MCF 10A (cell line): ENCODE measurements at regions not wholly inside any gene's neighbourhood (a gene's known extent, or its start where the extent isn't known, plus 50 kb on each side); places are given as distances from the start of the nearest gene placed in this dataset.
"Not testable (repeated sequence)": the region's sequence is repeated elsewhere in the genome, so short reads cannot be mapped to it uniquely, and the experiment has no call there.

Source experiments
- BruUV-seq: library from RNA; stranded (reverse); fragments of 400-500 nt; replicated peaks from 2 replicates; lab custom pipeline; 2021; lab: Mats Ljungman, UMichigan
- CTCF ChIA-PET: fragments of 300-600 bp; sonication (Branson Sonifier 250); formaldehyde crosslinking; extraction: SDS; loops from one replicate; lab custom pipeline; 2021; ENCODE audit warnings: antibody characterized with exemption, inconsistent platforms; lab: Yijun Ruan, JAX
- POLR2A ChIA-PET: fragments of 300-600, 350-650 bp; sonication (Branson Sonifier 250); formaldehyde crosslinking; extraction: SDS; loops from one replicate; lab custom pipeline; 2020; ENCODE audit warnings: antibody characterized with exemption, inconsistent platforms; lab: Yijun Ruan, JAX
- DNase-seq: peaks from one replicate; pipeline ENCODE4 v3.0.0-alpha.2; 2018; ENCODE audit not compliant: unreplicated experiment
- H3K27ac Mint-ChIP-seq: one replicate; pipeline ENCODE4 v1.8.0; 2022; ENCODE audit warnings: mild to moderate bottlenecking, low read depth, mixed read lengths; ENCODE audit not compliant: unreplicated experiment
- H3K27me3 Mint-ChIP-seq: one replicate; pipeline ENCODE4 v1.8.0; 2022; ENCODE audit warnings: mixed read lengths; ENCODE audit not compliant: insufficient read depth, unreplicated experiment
- H3K36me3 Mint-ChIP-seq: one replicate; pipeline ENCODE4 v1.8.0; 2022; ENCODE audit warnings: mild to moderate bottlenecking, moderate library complexity, mixed read lengths; ENCODE audit not compliant: insufficient read depth, unreplicated experiment
- H3K4me1 Mint-ChIP-seq: one replicate; pipeline ENCODE4 v1.8.0; 2022; ENCODE audit warnings: mixed read lengths; ENCODE audit not compliant: insufficient read depth, unreplicated experiment
- H3K4me3 Mint-ChIP-seq: one replicate; pipeline ENCODE4 v1.8.0; 2022; ENCODE audit warnings: mild to moderate bottlenecking, moderate library complexity, mixed read lengths; ENCODE audit not compliant: unreplicated experiment
- H3K9me3 Mint-ChIP-seq: one replicate; pipeline ENCODE4 v1.8.0; 2022; ENCODE audit warnings: mixed read lengths; ENCODE audit not compliant: unreplicated experiment
- CTCF ChIP-seq: fragments of 200-600 bp; IDR thresholded peaks from one replicate; pipeline ENCODE4 v1.8.0; 2022; ENCODE audit warnings: antibody characterized with exemption, mild to moderate bottlenecking; ENCODE audit not compliant: unreplicated experiment
- intact Hi-C: fragments of 100-400 bp; cut with micrococcal nuclease; formaldehyde crosslinking; loops from 2 replicates; pipeline ENCODE4 v1.14.1; 2022

- Mint-ChIP-seq H3K36me3 (no peaks in the 10 kb centered on the region), H3K9me3 (no peaks in the 10 kb centered on the region), H3K27ac (no peak overlapping the region), H3K4me1 (no peaks in the 10 kb centered on the region), H3K4me3 (no peak overlapping the region), H3K27me3 (peaks cover 9% of the 10 kb centered on the region)
- POLR2A ChIA-PET = no interaction called here
- intact Hi-C loops = loop anchor here (5.0 to 10.0 kb wide), 2 partner anchors 291 to 442 kb away; no protein-coding TSS in a partner anchor
- no peak for DNase-seq
- no peak for TF ChIP-seq CTCF
- CTCF ChIA-PET = interaction anchor here (1.1 to 1.5 kb wide), 4 partner anchors 8 to 476 kb away, joined by 3 to 9 read pairs (median 4); no protein-coding TSS in a partner anchor
- BruUV-seq = no TSS peak
Measured at GRCh38 chrX:88136328-88136727, 610.7 kb upstream of the CPXCR1 start.

- Mint-ChIP-seq H3K27me3 (no peaks in the 10 kb centered on the region), H3K36me3 (no peaks in the 10 kb centered on the region), H3K27ac (no peak overlapping the region), H3K4me3 (no peak overlapping the region), H3K4me1 (no peaks in the 10 kb centered on the region), H3K9me3 (no peaks in the 10 kb centered on the region)
- ChIA-PET POLR2A (no interaction called here), CTCF (no interaction called here)
- no TSS peak for BruUV-seq
- TF ChIP-seq CTCF = no peak
- no peak for DNase-seq
- intact Hi-C loops = no loop called here
Measured at GRCh38 chrX:88146577-88146976, 600.4 kb upstream of the CPXCR1 start.

DNA sequence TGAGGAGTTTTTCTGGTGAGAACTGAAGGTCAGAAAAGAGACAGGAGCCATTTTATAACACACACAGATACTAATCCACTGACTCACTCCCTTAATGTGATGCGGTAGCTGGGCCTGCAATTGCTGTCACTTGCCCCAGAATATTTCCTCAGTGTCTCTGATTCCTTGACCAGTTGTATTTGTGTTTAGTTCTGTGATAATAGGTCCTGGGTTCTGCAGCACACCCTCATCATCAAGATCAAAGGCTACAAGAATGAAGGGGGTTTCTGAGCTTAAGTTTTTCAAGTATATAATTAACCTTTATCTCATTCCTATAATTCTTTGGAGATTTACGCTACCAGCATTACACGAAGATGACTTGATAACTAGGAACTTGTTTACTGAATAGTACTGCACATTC, 576.5 kb upstream of the CPXCR1 start:
- Mint-ChIP-seq H3K36me3 (no peaks in the 10 kb centered on the region), H3K4me1 (no peaks in the 10 kb centered on the region), H3K9me3 (peaks cover 17% of the 10 kb centered on the region), H3K27me3 (no peaks in the 10 kb centered on the region), H3K27ac (no peak overlapping the region), H3K4me3 (no peak overlapping the region)
- TF ChIP-seq CTCF = no peak
- no peak for DNase-seq
- CTCF ChIA-PET = interaction anchor here (0.6 kb wide), 1 partner anchor 1771 kb away, joined by 3 read pairs; no protein-coding TSS in a partner anchor
- POLR2A ChIA-PET = no interaction called here
- BruUV-seq = no TSS peak
- intact Hi-C loops = no loop called here

DNA sequence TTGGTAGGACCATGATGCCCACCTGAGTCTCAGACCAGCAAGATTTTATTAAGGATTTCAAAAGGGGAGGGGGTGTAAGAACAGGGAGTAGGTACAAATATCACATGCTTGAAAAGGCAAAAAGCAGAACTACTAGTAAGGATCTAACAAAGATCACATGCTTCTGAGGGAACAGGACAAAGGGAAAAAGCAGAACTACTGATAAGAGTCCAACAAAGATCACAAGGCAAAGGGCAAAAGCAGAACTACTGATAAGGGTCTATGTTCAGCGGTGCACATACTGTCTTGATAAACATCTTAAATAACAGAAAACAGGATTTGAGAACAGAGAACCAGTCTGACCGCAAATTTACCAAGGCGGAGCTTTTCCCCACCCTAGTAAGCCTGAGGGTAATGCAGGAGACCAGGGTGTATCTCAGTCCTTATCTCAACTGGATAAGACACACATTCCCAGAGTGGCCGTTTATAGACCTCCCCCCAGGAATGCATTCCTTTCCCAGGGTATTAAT, 573.0 kb upstream of the CPXCR1 start:
- DNase-seq, H3K4me3 Mint-ChIP-seq, H3K36me3 Mint-ChIP-seq, POLR2A ChIA-PET, intact Hi-C loops, H3K9me3 Mint-ChIP-seq, CTCF ChIA-PET, H3K27ac Mint-ChIP-seq, BruUV-seq, H3K4me1 Mint-ChIP-seq: not testable (repeated sequence)
- H3K27me3 Mint-ChIP-seq = peaks cover 11% of the 10 kb centered on the region
